ENCODE measurements at regions not wholly inside any gene's neighbourhood (a gene's known extent, or its start where the extent isn't known, plus 50 kb on each side); places are given as distances from the start of the nearest gene placed in this dataset.

GRCh38 chr10:117619223-117619622 lies 76.7 kb downstream of the EMX2 start:
- no peak for TF ChIP-seq JUND (IDR thresholded peaks at IDR 0.05)
- no peak for TF ChIP-seq CTCF (IDR thresholded peaks at IDR 0.05 in 2 of 3, conservative IDR thresholded peaks at IDR 0.05 in 1 of 3; ENCODE audit: borderline replicate concordance in 1 of 3, insufficient read depth in 1 of 3, low read depth in 2 of 3, low read length in 2 of 3)
- TF ChIP-seq POLR2A (IDR thresholded peaks at IDR 0.05; ENCODE audit: borderline replicate concordance, extremely low read depth, insufficient read depth, insufficient read length) = no peak
- TF ChIP-seq YY1 (IDR thresholded peaks at IDR 0.05; ENCODE audit: extremely low read depth, insufficient replicate concordance, low read depth, low read length) = no peak
- TF ChIP-seq EZH2phosphoT487 (IDR thresholded peaks at IDR 0.05; ENCODE audit: borderline replicate concordance) = no peak
- TF ChIP-seq CBX3 (IDR thresholded peaks at IDR 0.05; ENCODE audit: low read depth) = no peak
- TF ChIP-seq SIN3A (IDR thresholded peaks at IDR 0.05; ENCODE audit: low read depth) = no peak
- no peak for TF ChIP-seq POLR2AphosphoS5 (IDR thresholded peaks at IDR 0.05; ENCODE audit: low read depth, low read length)
- no peak for TF ChIP-seq ATF3 (IDR thresholded peaks at IDR 0.05)
- TF ChIP-seq RAD21 (IDR thresholded peaks at IDR 0.05; ENCODE audit: low read depth) = no peak
- no peak for TF ChIP-seq EGR1 (IDR thresholded peaks at IDR 0.05; ENCODE audit: low read depth)
- no peak for TF ChIP-seq ZNF274 (IDR thresholded peaks at IDR 0.05; ENCODE audit: low read depth, low read length)
- TF ChIP-seq FOSL1 (IDR thresholded peaks at IDR 0.05; ENCODE audit: low read depth) = no peak
